HEK293T (cell line): ENCODE measurements at regions not wholly inside any gene's neighbourhood (a gene's known extent, or its start where the extent isn't known, plus 50 kb on each side); places are given as distances from the start of the nearest gene placed in this dataset.

Experiments used
- CTCF ChIA-PET: fragments of 350-600 bp; formaldehyde crosslinking; extraction: SDS; loops from one replicate; lab custom pipeline; 2021; ENCODE audit warnings: antibody characterized with exemption, inconsistent platforms; lab: Yijun Ruan, JAX
- POLR2A ChIA-PET: fragments of 350-600 bp; formaldehyde crosslinking; extraction: SDS; loops from one replicate; lab custom pipeline; 2020; ENCODE audit warnings: antibody characterized with exemption, inconsistent platforms; lab: Yijun Ruan, JAX
- DNase-seq: peaks from one replicate; pipeline ENCODE4 v3.0.0; 2012; ENCODE audit warnings: mixed read lengths; ENCODE audit errors: extremely low spot score
- ARNT ChIP-seq: fragments of 450-650 bp; IDR thresholded peaks from 2 replicates; pipeline ENCODE4 v1.6.1; 2017; ENCODE audit warnings: mild to moderate bottlenecking
- BHLHE40 ChIP-seq: fragments of 450-650 bp; IDR thresholded peaks from 2 replicates; pipeline ENCODE4 v1.6.1; 2016; ENCODE audit warnings: mild to moderate bottlenecking, moderate library complexity, borderline replicate concordance
- CTBP1 ChIP-seq: fragments of 450-650 bp; IDR thresholded peaks from 2 replicates; pipeline ENCODE4 v1.6.1; 2016; ENCODE audit warnings: borderline replicate concordance
- ELF4 ChIP-seq: fragments of 450-650 bp; IDR thresholded peaks from 2 replicates; pipeline ENCODE4 v1.6.1; 2017; ENCODE audit warnings: antibody characterized with exemption
- FOXA1 ChIP-seq: fragments of 450-650 bp; IDR thresholded peaks from 2 replicates; pipeline ENCODE4 v1.6.1; 2016; ENCODE audit warnings: mild to moderate bottlenecking
- FOXK2 ChIP-seq: fragments of 450-650 bp; IDR thresholded peaks from 2 replicates; pipeline ENCODE4 v1.6.1; 2016; ENCODE audit warnings: mild to moderate bottlenecking
- FOXM1 ChIP-seq: fragments of 450-650 bp; IDR thresholded peaks from 2 replicates; pipeline ENCODE4 v1.6.1; 2017; ENCODE audit warnings: mild to moderate bottlenecking, borderline replicate concordance
- HDGF ChIP-seq: fragments of 450-650 bp; IDR thresholded peaks from 2 replicates; pipeline ENCODE4 v1.6.1; 2017; ENCODE audit warnings: antibody characterized with exemption, borderline replicate concordance
- L3MBTL2 ChIP-seq: fragments of 450-650 bp; conservative IDR thresholded peaks from 2 replicates; pipeline ENCODE4 v1.6.1; 2016; ENCODE audit warnings: mild to moderate bottlenecking
- LEF1 ChIP-seq: fragments of 450-650 bp; IDR thresholded peaks from 2 replicates; pipeline ENCODE4 v1.6.1; 2017; ENCODE audit warnings: mild to moderate bottlenecking, borderline replicate concordance
- NFRKB ChIP-seq: fragments of 450-650 bp; IDR thresholded peaks from 2 replicates; pipeline ENCODE4 v1.6.1; 2016; ENCODE audit warnings: mild to moderate bottlenecking, moderate library complexity
- SP1 ChIP-seq: fragments of 450-650 bp; IDR thresholded peaks from 2 replicates; pipeline ENCODE4 v1.6.1; 2017
- SUZ12 ChIP-seq: fragments of 450-650 bp; IDR thresholded peaks from 2 replicates; pipeline ENCODE4 v1.6.1; 2016; ENCODE audit warnings: mild to moderate bottlenecking
- TARDBP ChIP-seq: fragments of 450-650 bp; IDR thresholded peaks from 2 replicates; pipeline ENCODE4 v1.6.1; 2016
- ZNF384 ChIP-seq: fragments of 450-650 bp; IDR thresholded peaks from 2 replicates; pipeline ENCODE4 v1.6.1; 2016
- TF ChIP-seq, protein P1 (sequence below): fragments of 450-650 bp; IDR thresholded peaks from 2 replicates; pipeline ENCODE4 v1.6.1; 2016

DNA sequence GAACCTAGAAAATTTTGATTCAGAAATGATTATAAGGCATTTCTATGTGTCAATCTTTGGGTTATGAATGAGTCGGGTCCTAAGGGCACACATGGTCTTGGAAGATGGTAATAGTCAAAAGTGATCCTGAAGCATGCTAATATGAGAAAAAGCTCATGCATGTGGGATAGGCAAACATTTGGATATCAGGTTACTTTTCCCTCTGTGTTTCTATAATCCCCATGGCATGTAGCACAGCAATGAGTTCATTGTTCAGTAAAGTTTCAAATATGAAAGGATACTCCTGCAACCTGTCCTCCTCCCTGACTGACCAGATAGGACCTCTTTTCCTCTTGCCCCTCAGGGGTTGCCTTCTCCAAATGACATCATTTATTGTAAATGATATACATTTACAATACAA lies 249.9 kb upstream of the MON1B start:
- TF ChIP-seq ARNT = no peak
- no peak for TF ChIP-seq ELF4
- no peak for TF ChIP-seq FOXA1
- TF ChIP-seq, protein P1, sequence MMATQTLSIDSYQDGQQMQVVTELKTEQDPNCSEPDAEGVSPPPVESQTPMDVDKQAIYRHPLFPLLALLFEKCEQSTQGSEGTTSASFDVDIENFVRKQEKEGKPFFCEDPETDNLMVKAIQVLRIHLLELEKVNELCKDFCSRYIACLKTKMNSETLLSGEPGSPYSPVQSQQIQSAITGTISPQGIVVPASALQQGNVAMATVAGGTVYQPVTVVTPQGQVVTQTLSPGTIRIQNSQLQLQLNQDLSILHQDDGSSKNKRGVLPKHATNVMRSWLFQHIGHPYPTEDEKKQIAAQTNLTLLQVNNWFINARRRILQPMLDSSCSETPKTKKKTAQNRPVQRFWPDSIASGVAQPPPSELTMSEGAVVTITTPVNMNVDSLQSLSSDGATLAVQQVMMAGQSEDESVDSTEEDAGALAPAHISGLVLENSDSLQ = no peak
- TF ChIP-seq HDGF = no peak
- TF ChIP-seq L3MBTL2 = no peak
- TF ChIP-seq SP1 = no peak
- no peak for TF ChIP-seq TARDBP
- no peak for TF ChIP-seq NFRKB
- no peak for TF ChIP-seq FOXK2
- TF ChIP-seq ZNF384 = no peak
- no peak for TF ChIP-seq SUZ12
- TF ChIP-seq FOXM1 = no peak
- TF ChIP-seq LEF1 = no peak
- no peak for TF ChIP-seq CTBP1
- TF ChIP-seq BHLHE40 = no peak
- POLR2A ChIA-PET = no interaction called here
- no peak for DNase-seq
- CTCF ChIA-PET = no interaction called here

DNA sequence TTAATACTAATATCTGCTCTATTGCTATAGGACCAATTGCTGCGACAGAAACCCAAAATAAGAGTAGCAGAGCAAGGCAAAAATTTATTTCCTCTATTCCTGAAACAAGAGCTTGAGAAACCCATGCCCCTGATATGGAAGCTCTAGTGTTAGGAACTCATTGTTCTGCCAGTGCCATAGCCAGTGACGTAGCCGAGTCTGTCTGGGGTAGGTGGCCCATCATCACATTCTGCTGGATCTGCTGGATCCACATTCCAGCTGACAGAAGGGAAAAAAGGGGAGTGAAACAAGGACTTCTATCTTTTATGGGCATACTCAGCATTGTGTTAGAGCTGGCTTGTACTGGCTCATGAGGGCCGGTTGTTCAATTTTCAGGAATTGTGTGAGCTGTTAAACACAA lies 248.9 kb upstream of the MON1B start:
- TF ChIP-seq SP1 = no peak
- TF ChIP-seq FOXA1 = no peak
- TF ChIP-seq CTBP1 = no peak
- no peak for TF ChIP-seq BHLHE40
- CTCF ChIA-PET = no interaction called here
- DNase-seq = no peak
- POLR2A ChIA-PET = no interaction called here

GRCh38 chr16:76943921-76944320 lies 247.1 kb upstream of the MON1B start:
- ChIA-PET CTCF (no interaction called here), POLR2A (no interaction called here)
- TF ChIP-seq BHLHE40 (no peak), FOXM1 (no peak), FOXK2 (no peak), SUZ12 (no peak), ELF4 (no peak), HDGF (no peak), TARDBP (no peak), ZNF384 (no peak), L3MBTL2 (no peak), SP1 (no peak)
- DNase-seq = no peak

DNA sequence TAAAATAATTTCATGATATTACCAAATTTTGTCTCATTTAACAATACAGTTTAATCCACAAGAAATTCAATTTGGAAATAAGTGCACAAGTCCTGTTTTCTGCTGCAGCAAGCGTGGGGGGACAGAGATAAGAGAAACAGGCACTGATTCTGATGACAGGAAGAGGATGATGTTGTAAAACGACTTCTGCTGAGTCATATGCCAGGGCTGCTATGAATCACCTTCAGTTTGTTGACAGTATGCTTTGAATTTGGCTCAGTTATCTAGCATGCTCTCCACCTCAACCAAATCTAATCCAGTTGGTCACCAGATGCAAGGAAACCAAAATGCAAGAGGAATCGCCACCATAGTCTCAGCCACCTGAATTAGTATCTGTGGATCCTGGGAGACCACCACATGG lies 244.1 kb upstream of the MON1B start:
- DNase-seq = no peak
- TF ChIP-seq L3MBTL2 = no peak
- no peak for TF ChIP-seq SP1
- no peak for TF ChIP-seq NFRKB
- CTCF ChIA-PET = no interaction called here

DNA sequence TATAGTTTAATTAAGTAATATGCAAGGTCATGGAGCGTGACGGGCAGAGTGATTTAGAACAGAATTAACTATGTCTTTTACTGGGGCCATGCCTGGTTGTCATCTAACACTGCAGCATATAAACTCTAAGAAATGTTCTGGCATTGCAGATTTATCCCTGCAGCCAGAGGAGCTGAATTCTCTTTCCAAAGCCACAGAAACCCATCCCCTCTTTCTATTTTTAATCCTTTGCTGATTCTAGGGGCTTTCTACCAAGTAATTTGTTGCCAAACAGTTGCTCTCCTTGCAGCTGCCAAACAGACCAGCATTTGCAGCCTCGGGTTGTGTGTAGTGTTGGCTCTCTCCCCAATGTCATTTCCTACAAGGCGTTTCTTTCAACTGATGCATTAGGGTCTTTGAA lies 243.2 kb upstream of the MON1B start:
- TF ChIP-seq FOXK2 (no peak), ELF4 (no peak), LEF1 (no peak), SP1 (no peak), CTBP1 (no peak), BHLHE40 (no peak), FOXA1 (no peak), ARNT (no peak), SUZ12 (no peak), HDGF (no peak), L3MBTL2 (no peak), FOXM1 (no peak), ZNF384 (no peak), TARDBP (no peak), NFRKB (no peak)
- TF ChIP-seq, protein P1 = no peak
- ChIA-PET CTCF (no interaction called here), POLR2A (no interaction called here)
- no peak for DNase-seq

More for the DNA sequence above, 244.1 kb upstream of the MON1B start:
- POLR2A ChIA-PET = no interaction called here

- ChIA-PET CTCF (no interaction called here), POLR2A (no interaction called here)
- TF ChIP-seq L3MBTL2 = no peak
- TF ChIP-seq ARNT = no peak
- TF ChIP-seq FOXK2 = no peak
- no peak for TF ChIP-seq CTBP1
- TF ChIP-seq SP1 = no peak
- TF ChIP-seq SUZ12 = no peak
- no peak for TF ChIP-seq HDGF
- no peak for TF ChIP-seq FOXM1
- TF ChIP-seq, protein P1 = no peak
- no peak for TF ChIP-seq TARDBP
- no peak for DNase-seq
These were observed 235.4 kb upstream of the MON1B start for GRCh38 chr16:76955629-76956028.

DNA sequence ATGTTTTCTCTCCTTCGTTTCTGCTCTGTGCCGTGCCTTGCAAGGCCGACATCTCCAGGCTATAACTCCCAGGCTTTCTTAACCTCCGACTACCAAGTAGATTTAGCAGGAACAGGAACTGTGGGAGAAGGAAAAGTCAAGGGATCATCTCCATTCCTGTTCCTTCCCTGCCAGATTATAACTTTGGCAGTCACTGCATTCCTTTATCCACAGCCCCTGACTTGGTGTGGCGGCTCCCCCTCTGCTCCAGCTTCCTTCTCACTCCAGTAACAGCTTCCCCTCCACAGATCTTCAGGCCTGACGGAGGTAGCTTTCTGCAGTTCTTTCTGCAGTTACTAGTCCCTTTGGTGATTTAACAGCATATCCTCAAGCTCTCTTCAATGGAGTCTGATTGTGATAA lies 234.6 kb upstream of the MON1B start:
- ChIA-PET POLR2A (no interaction called here), CTCF (no interaction called here)
- TF ChIP-seq SP1 = no peak
- no peak for TF ChIP-seq NFRKB
- TF ChIP-seq FOXK2 = no peak
- TF ChIP-seq CTBP1 = no peak
- TF ChIP-seq LEF1 = no peak
- no peak for DNase-seq

DNA sequence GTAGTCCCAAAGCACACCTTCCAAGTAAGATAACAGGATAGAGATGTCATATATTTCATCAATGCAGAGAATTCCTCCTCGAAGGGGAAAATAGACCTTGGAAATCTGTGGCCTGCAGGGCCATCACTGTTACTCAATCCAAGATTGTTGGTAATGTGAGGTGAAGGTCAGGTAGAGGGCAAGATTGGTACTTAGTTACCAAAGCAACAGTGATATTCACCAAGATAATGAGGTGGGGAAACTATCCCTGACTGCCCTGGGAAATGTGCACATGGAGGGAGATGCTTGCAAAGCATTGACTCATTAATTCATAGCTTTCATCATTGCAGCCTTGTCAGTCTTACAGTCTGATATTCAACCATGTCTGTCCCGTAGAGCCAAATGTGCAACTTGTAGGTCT lies 234.1 kb upstream of the MON1B start:
- POLR2A ChIA-PET = no interaction called here
- no peak for DNase-seq
- TF ChIP-seq FOXM1 (no peak), CTBP1 (no peak), BHLHE40 (no peak), TARDBP (no peak), L3MBTL2 (no peak), FOXA1 (no peak), NFRKB (no peak), FOXK2 (no peak), HDGF (no peak), SP1 (no peak), ZNF384 (no peak), ARNT (no peak), SUZ12 (no peak), LEF1 (no peak), ELF4 (no peak)
- TF ChIP-seq, protein P1 = no peak
- CTCF ChIA-PET = no interaction called here
